GM18870 (cell line): ENCODE measurements at regions not wholly inside any gene's neighbourhood (a gene's known extent, or its start where the extent isn't known, plus 50 kb on each side); places are given as distances from the start of the nearest gene placed in this dataset.

Source experiments
- ATAC-seq: cut with Tn5 transposase; IDR thresholded peaks from one replicate; pipeline ENCODE4 v1.9.1; 2021; ENCODE audit warnings: moderate library complexity; ENCODE audit not compliant: unreplicated experiment

DNA sequence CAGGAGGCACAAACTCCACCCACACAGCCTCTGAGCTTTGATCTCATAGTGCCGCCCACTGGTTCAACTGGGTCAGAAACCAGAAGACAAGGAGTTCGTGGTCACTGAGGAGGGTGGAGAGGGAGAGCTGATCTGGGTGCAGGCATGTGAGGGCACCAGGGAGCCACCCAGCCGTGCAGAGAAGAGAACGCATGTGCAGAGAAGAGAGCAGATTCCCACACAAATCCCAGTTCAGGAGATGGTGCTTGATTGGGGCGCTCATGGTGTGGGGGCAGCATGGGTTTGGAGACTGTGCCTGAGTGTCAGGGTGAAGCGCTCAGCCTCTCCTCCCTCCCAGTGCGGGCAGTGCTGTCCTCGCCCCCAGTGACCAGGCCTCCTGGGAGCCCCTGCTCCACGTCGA lies 375.2 kb upstream of the MYT1L start:
- no peak for ATAC-seq

DNA sequence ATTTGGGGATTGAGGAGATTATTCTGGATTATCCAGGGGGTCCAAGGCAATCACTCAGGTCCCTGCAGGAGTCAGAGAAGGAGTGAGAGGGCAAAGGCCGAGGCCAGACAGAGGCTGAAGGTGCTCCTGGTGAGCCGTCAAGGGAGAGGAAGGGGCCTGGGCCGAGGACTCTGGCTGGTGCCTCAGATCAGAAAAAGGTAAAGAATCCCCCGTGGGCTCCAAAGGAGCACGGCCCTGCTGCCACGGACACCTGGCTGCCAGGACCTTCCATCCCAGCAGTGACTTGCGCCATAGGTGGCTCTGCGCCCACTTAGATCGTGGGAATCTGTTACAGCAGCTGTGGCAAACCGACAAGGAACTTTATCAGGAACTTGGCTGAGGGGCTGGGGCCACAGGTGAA lies 374.8 kb upstream of the MYT1L start:
- no peak for ATAC-seq

DNA sequence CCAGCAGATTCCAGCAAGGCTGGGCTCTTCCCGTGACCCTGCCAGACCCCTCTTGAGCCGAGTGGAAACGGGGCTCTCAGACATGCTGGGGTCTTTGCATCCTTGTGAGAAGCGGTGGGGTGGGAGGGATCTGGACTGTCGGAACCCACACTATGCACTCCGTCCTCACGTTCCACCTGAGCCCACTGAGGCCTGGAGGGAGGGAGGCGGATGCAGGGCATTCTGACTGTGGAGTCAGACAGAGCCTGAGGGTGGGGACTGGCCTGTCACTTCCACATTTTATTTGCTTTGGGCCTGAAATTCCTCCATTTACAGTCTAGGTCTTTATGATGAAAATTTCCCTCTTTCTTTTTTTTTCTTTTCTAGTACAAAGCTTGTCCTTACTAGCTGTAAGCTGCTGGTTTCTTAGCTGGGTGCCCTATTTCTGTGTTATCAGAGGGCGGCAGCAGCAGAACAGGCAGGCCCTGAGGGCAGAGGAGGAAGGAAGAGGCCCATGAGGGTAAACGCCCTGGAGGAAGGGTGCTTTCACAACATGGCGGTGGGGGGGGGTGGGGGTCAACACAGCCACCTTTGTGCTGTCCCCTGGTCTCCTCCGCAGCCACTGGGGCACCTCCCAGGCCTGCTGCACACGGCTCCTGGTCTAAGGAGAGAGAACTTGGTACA lies 373.5 kb upstream of the MYT1L start:
- no peak for ATAC-seq

DNA sequence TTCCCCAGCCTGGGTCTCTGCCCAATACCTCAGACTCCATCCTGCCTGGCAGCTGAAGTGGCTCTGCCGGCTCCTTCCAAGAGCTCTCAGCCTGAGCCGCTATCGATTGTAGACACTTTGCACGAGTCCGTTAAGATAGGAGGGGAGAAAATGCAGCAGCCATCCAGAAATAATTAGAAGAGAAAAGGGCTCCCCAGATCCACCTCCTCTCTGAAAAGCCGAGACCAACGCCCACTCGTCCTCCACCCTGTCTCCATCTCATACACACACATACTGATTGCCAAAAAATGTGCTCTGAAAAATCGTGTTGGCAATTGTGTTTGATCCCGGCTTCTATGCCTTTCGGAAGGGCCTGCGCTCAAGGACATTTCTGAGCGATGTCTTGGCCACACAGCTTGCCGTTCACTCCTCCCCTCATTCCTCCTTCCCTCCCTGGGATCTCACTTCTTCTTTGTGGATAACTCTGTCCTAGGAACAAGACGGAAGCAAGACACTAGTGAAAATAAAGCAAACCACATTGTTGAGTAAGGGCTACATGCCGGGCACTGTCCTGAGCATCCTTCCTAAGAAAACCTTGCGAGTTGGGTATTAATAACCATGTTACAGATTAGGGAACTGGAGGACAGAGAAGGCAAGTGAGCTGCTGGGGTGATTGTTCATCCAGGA lies 372.8 kb upstream of the MYT1L start:
- ATAC-seq: no peak

DNA sequence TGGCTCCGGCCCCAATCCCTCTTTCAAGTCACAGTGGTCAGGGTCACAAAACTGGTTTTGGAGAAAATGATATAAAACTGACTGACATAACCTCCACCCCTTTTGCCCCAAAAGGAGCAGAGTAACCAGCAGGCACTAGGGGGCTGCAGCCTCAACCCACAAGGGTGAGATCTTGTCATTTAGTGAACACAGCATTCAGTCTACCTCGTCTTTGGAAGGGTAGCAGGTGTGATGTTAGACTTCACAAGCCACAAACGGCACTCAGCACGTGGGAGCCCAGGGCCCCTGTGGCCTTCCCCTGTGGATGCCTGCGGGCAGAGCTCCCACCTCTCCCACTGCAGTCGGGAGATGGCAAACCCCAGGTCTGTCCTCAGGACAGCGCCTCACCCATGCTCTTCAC lies 372.1 kb upstream of the MYT1L start:
- ATAC-seq: no peak

DNA sequence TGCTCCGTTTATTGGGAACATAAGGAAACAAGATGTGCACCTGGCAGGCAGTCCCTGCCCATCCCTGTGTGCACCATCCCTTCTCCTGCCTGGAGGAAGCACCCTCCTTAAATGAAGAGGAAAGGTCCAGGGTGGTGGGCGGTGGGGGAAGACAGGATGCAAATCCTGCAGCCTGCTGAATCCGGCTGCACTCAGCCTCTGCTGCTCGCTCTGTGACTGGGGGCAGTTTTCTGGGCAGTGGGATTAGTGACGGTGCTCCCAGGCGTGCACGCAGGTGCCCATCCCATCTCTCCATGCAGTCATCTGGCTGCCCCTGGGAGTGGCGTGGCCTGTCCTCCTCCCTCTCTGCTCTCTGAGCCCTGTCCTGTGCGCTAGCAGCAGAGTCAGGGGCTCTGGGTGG lies 371.3 kb upstream of the MYT1L start:
- ATAC-seq: no peak

DNA sequence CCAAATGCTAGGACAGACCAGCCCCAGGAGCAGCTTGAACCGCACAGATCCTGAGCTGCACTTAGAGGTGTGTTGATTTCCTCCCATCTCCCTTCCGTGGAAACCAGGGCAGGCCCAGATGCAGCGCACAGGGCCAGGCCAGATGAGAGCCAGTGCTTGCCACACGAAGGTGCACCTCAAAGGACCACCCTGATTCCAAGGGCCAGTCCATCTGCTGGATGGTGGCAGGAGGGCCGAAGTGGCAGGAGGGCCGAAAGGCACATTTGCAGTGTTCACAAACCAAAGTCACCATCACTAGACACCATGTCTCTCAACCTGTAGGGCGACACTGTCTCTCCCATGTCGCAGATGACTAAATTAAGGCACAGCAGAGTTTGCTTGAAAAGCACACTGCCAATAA lies 370.7 kb upstream of the MYT1L start:
- no peak for ATAC-seq

DNA sequence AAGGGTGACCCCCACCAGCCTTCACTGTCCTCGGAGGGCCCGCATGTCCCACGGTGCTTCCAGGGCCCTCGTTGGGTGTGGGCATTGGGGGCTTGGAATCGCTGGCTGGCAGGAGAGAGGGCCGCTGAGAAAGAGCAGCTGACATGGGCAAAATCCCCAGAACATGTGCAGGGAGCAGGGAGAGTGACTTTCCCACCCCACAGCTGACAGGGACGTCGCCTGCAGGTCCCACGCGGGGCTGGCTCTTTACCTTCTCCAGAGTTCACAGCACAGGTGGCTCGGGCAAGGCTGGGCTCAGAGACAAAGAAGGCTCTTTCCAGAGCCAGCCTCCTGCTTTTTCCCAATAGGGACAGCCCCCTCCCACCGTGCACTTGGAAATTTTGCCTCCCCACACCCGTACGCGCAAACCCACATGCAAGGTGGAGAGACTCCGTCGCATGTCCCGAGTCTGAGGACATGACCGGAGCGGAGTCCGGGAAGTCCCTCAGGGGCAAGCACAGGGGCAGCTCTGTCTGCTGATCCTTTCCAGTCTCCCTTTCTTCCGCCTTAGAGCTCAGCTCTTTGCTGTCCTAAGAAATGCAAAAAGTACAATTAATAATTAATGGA lies 370.2 kb upstream of the MYT1L start:
- no peak for ATAC-seq

DNA sequence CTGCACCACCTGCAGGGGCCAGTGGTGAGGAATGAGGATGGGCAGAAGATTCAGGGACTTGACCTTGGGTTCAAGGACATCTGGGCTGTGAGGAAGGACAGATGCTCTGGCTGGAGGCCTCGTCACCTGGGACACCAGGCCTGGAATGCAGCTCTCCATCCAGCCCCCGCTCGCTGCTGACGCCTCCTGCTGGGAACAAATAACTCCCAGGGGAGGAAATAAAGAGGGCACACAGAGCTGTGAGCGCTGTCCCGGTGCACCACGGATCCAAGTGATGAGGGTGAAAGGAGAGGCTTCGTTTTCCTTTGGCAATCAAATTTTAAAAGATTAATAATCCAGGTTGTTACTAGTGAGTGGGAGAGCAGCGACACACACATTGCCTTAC lies 368.0 kb upstream of the MYT1L start:
- no peak for ATAC-seq

DNA sequence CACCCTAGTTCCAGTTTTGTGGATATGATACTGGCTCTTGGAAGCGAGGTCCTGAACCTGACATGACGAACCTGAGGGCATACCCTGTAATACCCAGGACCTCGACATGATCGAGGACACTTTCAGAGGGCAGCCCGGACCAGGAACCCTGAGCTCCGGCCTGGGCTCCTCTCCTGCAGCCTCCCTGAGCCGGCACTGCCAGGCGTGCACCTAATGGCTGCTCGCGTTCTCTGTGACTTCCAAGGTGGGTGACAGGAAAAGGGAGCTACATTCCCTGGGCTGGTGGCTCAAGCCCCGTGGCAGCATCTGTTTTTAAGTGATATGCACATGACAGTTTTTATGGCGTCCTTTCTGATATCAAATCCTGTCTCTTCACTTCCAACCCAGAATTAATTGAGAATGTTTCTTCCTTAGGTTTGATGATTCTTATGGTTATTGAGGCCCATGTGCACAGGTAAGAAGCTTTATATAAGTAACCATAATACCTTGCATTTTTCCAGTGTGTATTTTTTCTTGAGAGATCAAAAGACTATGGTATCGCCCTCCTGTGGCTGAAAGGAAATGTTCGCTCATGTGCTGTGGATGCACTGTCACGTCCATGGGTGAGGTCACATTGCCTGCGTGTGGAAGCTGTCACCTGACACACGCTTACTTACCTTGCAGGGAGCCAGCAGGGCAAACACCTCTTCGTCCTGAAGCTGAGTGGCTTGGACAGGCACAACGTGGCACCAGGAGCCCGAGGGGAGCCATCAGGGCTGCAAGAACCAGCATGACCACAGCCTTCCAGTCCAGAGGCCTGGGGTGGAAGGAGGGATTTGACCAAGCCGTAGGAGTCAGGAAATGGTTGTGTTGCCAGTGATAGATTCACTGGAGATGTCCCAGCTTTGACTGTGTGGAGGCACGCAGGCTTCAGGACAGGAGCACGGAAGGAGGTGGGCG lies 367.4 kb upstream of the MYT1L start:
- ATAC-seq: no peak

DNA sequence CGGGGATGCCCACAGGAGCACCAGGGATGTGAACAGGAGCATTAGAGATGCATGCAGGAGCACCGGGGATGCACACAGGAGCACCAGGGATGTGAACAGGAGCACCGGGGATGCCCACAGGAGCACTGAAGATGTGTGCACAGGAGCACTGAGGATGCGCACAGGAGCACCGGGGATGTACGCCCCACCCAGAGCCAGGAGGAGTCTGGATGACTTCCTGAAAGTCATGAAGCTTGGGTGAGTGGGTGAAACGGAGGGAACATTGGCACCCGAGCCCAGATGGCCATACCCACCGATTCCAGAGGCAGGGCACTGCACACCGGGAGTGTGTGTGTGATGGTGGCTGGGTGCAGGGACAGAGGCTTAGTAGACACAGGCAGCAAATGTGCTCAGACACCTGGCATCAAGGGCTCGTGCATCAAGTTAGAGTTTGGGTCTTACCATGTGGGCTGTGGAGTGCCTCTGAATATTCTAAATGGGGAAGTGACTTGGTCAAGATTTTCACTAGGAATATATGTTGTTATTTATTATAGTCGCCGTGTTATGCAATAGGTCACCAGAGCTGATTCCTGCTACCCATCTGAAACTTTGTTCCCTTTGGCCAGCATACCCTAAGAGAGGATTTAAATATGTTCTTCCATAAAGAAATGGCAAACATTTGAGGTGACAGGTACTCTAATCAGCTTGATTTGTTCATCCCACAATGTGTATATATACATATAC lies 365.8 kb upstream of the MYT1L start:
- no peak for ATAC-seq

DNA sequence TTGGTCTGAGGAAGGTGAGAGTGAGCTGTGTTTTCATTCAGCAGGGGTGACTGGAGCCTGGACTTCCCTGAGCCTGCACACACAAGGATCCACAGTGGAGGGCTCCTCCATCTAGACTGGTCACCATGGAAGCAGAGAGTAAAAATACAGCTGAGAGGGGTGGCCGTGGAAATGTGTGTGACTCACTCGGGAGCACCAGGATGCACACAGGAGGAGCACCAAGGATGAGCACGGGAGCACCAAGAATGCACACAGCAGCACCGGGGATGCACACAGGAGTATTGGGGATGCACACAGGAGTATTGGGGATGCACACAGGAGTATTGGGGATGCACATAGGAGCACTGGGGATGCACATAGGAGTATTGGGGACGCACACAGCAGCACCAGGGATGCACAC lies 365.2 kb upstream of the MYT1L start:
- ATAC-seq: no peak

DNA sequence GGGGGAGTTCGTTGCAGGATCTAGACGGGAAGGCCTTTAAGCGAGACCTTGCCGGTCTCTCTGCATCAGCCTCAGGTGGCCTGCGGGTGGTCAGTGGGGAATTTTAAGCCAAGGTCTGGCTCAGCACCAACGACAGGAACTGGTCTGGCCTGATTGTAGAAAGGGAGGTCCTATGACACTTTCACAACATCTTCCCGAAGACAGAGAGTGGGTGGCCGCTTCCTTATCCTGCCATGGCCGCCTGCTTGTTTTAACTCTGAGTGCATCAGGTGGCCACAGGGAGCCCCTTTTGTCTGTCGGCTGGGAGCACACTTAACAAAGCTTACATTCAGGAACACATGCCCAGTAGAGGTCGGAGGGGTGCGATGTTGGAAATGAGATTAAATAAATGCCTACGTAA lies 363.7 kb upstream of the MYT1L start:
- no peak for ATAC-seq

DNA sequence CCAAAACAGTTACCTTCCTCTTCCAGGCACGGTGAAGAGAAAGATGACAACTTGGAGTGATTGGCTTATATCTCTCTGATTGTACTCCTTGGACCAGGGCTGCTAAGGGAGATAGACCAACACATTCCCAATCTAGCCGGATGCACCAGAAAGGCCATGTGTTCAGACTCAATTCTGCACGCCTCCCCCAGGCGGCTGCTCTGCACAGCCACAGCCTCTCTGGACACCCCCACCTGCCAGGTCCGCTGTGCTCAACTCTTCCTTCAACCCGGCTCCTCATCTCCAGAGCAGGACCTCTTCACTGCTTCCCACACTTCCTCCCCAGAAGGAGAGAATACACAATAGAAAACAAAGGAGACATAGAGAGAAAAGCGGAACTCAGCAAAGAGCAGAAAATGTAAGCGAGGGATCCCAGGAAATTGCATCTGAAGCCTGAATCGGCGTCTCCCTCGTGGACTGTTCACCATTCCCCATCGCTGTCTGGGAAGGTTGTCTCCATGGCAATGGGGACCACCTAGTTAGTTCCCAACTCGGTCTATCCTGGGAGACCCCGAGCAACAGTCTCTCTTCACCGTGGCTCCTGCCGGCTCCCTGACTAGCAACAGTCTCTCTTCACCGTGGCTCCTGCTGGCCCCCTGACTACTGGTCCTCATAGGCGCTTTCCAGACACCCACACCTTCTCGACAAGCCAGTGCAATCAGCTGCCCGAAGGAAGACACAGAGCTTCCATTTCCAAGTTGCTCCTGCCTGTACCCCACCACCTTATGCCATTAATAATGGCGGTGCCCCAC lies 361.7 kb upstream of the MYT1L start:
- no peak for ATAC-seq

DNA sequence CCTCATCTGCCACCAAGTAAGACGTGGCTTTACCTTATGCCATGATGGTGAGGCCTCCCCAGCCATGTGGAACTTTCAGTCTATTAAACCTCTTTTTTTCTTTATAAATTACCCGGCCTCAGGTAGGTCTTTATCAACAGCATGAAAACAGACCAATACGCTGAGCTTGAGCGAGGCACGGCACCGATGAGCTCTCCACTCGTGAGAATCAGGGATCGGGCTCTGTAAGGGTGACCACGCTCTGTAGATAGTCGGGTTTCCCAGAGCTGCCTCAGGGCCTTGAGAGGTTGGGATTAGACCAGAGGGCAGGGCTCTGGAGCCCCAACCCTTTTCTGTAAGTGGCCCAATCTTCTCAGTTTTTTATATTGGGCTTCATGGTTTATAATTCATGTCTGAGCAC lies 360.3 kb upstream of the MYT1L start:
- no peak for ATAC-seq

DNA sequence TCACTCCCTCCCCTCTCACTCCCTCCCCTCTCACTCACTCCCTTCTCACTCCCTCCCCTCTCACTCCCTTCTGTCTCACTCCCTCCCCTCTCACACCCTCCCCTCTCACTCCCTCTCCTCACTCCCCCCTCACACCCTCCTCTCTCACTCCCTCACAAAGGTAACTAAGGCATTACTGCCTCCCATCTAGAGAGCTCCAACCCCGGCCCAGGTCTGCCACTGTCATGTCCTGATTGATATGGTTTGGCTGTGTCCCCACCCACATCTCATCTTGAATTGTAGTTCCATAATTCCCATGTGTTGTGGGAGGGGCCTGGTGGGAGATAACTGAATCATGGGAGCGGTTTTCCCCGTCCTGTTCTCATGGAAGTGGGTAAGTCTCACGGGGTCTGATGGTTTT lies 359.9 kb upstream of the MYT1L start:
- no peak for ATAC-seq

DNA sequence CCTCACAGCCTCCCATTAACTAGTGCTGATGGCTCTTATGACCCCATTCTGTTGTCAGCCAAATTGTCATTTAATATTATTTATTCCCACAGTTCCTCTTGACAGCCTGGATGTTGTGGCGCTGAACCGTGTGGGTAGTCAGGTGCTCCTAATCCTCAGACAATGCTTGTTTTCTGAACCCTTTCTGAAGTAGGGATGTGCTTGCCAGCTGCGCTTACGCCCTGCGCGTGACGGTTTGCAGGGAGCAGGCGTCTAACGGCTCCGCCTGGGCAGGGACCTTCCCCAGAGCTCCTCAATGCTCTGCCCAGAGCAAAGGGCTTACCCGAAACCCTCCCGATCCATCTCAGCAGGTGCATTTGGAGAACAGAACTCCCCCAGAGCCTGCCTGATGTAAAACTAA lies 358.2 kb upstream of the MYT1L start:
- ATAC-seq: no peak

DNA sequence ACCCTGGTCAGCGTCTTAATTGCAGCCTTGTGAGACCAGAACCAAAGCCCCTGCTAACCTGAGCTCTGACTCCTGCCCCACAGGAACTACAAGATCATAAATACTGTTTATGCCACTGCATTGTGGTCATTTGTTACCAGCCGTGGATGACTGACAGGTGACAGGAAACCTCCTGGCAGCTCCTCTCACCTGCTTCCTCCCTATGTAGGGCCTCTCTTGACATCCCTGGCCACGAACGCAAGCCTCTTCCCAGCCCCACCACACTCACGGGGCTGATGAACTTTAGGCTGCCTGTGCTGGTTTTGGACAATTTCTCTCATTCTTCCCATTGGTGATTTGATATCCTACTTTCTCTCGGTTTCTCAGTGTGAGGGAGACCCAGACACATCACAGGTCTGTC lies 357.2 kb upstream of the MYT1L start:
- no peak for ATAC-seq

DNA sequence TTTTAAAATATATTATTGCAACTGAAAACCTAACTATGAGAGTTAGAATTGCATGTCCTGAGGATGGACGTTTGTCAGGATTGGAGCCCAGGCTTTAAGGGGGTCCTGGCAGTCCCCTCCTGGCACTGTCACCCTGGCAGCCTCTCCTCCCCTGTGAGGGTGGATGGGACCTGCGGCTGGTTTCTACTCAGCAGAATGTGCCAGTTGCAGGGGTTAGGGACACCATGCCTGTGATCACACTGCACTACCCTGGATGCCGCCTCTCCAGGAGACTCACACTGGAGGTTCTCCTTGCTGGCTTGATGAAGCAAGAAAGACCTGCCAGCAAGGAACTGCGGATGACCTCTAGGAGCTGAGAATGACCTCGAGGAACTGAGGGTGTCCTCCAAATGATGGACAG lies 356.7 kb upstream of the MYT1L start:
- ATAC-seq: no peak

DNA sequence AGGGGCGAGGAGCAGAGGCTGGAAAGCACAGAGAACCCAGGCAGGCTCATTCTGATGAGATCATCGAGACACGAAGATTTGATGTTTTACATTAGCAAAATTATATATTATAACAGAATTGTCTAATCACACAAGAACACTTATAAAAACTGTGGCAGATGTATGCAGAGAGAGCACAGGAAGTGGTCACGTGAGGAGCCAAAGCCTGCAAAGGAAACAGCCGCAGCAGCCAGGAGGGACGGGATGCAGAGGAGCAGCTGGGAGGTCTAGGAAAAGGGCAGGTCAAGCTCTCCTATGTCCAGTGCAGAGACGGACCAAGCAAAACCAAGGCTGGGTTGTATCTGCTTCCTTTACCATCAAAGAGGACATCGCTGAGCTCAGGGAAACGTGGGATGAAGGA lies 355.1 kb upstream of the MYT1L start:
- no peak for ATAC-seq
